HEK293T (cell line): ENCODE measurements at regions not wholly inside any gene's neighbourhood (a gene's known extent, or its start where the extent isn't known, plus 50 kb on each side); places are given as distances from the start of the nearest gene placed in this dataset.

ENCODE experiments used
- ELF4 ChIP-seq: fragments of 450-650 bp; IDR thresholded peaks from 2 replicates; pipeline ENCODE4 v1.6.1; 2017; ENCODE audit warnings: antibody characterized with exemption
- FOXA1 ChIP-seq: fragments of 450-650 bp; IDR thresholded peaks from 2 replicates; pipeline ENCODE4 v1.6.1; 2016; ENCODE audit warnings: mild to moderate bottlenecking
- FOXK2 ChIP-seq: fragments of 450-650 bp; IDR thresholded peaks from 2 replicates; pipeline ENCODE4 v1.6.1; 2016; ENCODE audit warnings: mild to moderate bottlenecking
- FOXM1 ChIP-seq: fragments of 450-650 bp; IDR thresholded peaks from 2 replicates; pipeline ENCODE4 v1.6.1; 2017; ENCODE audit warnings: mild to moderate bottlenecking, borderline replicate concordance
- LEF1 ChIP-seq: fragments of 450-650 bp; IDR thresholded peaks from 2 replicates; pipeline ENCODE4 v1.6.1; 2017; ENCODE audit warnings: mild to moderate bottlenecking, borderline replicate concordance
- SP1 ChIP-seq: fragments of 450-650 bp; IDR thresholded peaks from 2 replicates; pipeline ENCODE4 v1.6.1; 2017
- SUZ12 ChIP-seq: fragments of 450-650 bp; IDR thresholded peaks from 2 replicates; pipeline ENCODE4 v1.6.1; 2016; ENCODE audit warnings: mild to moderate bottlenecking
- TF ChIP-seq, protein P1 (sequence below): fragments of 450-650 bp; IDR thresholded peaks from 2 replicates; pipeline ENCODE4 v1.6.1; 2016

- TF ChIP-seq, protein P1, sequence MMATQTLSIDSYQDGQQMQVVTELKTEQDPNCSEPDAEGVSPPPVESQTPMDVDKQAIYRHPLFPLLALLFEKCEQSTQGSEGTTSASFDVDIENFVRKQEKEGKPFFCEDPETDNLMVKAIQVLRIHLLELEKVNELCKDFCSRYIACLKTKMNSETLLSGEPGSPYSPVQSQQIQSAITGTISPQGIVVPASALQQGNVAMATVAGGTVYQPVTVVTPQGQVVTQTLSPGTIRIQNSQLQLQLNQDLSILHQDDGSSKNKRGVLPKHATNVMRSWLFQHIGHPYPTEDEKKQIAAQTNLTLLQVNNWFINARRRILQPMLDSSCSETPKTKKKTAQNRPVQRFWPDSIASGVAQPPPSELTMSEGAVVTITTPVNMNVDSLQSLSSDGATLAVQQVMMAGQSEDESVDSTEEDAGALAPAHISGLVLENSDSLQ = no peak
- TF ChIP-seq SP1 (no peak), FOXM1 (no peak), FOXK2 (no peak), SUZ12 (no peak), LEF1 (no peak), FOXA1 (no peak), ELF4 (no peak)
Observed at GRCh38 chr3:13950042-13950441, 70.2 kb upstream of the WNT7A start.
